Hematopoietic multipotent progenitor cell treated with erythropoietin and hydrocortisone succinate and interleukin-3 and kit ligand, for 8 days (in vitro differentiated cells): ENCODE measurements at regions not wholly inside any gene's neighbourhood (a gene's known extent, or its start where the extent isn't known, plus 50 kb on each side); places are given as distances from the start of the nearest gene placed in this dataset.
A peak's percentile ranks its signal among the peaks of the same experiment; 100 is the strongest.
"Not testable (repeated sequence)": the region's sequence is repeated elsewhere in the genome, so short reads cannot be mapped to it uniquely, and the experiment has no call there.

Experiments used
- DNase-seq: peaks from one replicate; pipeline ENCODE4 v3.0.0-alpha.2; 2015

- DNase-seq, result no peak
Measured at GRCh38 chr3:75325716-75326115, 338.4 kb upstream of the FRG2C start.

- no peak for DNase-seq
Measured at GRCh38 chr3:75327453-75327852, 336.7 kb upstream of the FRG2C start.

- DNase-seq, result no peak
Measured at GRCh38 chr3:75329476-75330097, 334.5 kb upstream of the FRG2C start.

DNA sequence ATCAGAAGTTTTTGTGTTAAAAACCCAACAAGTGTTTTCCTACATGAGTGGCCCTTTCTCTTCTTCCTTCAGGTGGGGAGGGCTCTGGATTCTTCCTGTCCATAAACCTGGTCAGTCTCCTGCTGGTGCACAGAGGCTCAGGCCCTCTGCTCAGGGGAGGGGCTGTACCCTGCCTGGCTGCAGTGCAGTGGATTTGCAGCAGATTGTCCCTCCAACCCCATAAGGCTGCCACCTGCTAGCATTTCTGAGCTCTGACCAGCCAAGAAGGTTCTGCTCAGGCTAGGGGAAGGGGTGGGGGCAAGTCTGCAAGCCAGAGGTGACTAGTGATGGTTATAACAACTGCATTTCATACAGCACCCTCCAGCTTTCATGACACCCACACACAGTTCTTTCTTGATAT, 333.7 kb upstream of the FRG2C start:
- not testable (repeated sequence) for DNase-seq

DNA sequence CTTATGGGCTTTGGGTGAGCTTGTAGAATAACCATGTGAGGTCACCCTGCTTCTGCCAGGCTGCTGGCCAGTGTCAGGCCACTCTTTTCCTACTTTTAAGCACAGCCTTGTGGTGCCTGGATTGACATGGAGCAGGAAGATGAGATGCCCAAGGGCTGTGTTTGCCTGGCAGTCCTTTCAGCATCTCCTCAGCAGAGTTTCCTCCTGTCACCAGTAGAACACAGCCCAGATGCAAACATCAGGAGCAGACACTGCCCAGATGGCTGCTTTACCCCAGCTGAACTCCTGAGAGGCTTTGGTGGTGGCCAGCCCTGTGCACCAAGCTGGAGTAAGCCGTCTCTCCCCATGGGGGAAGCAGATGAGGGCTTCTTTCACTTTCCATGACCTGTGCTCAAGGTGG, 332.0 kb upstream of the FRG2C start:
- DNase-seq, result not testable (repeated sequence)

- no peak for DNase-seq
Measured at GRCh38 chr3:75332794-75333193, 331.3 kb upstream of the FRG2C start.

DNA sequence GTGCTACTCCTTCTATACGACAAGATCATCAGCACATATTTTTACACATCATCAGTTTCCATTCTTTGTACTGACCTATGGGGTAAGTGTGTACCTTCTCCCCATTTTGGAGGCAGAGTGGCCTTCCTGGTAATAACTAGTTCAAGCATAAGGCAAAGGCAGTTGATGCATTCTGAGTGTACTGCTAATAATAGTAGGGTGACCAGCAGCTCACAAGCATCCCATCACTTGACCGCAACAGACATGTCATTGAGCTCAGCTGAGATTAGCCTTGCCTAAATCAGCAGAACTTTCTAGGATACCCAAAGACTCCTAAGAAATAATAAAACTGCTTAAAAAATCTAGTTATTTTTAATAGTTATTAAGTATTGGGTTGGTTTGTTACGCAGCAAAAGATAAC, 329.8 kb upstream of the FRG2C start:
- no peak for DNase-seq

- no peak for DNase-seq
Measured at GRCh38 chr3:75337226-75337900, 326.8 kb upstream of the FRG2C start.

DNA sequence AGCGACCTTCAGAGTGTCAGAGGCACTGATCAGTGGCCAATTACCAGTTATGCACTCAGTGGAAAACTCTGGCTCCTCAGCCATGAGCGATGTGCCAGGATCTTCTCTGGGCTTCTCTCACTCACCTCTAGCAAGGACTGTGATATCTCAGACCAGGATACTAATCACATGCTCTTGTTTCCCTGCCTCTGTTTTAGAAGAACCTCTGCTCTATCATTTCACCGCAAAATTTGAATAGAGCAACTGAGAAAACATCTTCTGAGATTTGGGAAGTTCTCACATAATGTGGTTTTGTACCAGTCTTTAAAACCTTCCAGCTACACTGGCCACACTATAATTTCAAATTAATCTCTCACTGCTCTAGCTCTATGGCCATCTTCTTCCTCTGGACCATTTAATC, 325.8 kb upstream of the FRG2C start:
- DNase-seq, result no peak

GRCh38 chr3:75341324-75342067, 322.6 kb upstream of the FRG2C start:
- peak; percentile 1 for DNase-seq

GRCh38 chr3:75342425-75342824, 321.7 kb upstream of the FRG2C start:
- no peak for DNase-seq

DNA sequence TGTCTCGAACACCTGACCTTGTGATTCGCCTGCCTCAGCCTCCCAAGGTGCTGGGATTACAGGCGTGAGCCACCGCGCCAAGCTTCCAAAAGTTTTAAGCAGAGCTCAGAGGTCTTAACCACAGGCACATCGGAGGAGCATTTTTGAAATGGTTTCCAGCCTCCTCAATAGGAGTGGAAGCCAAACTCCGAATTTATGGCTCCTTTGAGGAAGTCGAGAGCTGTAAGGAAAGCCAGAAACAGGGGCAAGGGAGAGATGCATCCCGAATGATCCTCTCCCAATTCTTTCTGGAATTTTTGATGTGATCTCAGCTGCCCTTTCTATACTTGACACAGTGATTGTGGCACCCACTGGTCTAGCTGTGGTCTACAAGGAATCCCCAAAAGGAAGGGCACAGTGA, 313.6 kb upstream of the FRG2C start:
- DNase-seq, result not testable (repeated sequence)

DNA sequence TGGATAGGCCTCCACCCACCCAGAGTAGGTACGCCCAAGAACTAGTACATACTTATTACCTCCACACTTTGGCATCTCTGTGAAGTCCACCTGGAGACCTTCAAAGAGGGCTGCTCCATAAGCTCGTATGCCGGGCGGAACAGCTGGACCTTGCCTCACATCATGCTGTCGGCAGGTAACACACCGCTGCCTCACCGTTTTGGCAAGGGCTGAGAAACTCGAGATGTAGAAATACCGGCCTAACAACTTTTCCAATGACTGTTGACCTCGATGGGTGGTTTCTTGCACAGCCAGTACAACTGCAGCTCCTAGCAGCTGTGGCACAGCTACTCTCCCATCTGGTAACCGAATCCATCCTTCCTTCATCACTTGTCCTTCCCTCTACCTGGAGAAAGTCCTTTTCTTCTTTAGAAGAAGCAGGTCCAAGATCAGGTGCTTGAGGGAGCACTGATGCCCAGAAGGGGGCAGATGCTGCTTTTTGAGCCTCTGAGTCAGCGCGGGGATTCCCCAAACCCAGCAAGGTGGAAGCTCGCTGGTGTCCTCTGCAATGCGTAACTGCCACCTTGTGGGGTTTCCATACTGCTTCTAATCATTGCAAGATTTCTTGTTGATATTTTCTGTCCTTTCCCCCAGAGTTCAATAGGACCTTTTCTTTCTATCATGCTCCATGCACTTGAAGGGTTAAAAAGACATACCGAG, 301.9 kb upstream of the FRG2C start:
- DNase-seq, result not testable (repeated sequence)

DNA sequence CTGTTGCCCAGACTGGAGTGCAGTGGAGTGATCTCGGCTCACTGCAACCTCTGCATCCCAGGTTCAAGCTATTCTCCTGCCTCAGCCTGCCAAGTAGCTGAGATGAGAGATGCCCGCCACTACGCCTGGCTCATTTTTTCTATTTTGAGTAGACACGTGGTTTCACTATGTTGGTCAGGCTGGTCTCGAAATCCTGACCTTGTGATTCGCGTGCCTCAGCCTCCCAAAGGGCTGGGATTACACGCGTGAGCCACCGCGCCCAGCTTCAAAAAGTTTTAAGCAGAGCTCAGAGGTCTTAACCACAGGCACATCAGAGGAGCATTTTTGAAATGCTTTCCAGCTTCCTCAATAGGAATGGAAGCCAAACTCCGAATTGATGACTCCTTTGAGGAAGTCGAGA, 291.2 kb upstream of the FRG2C start:
- not testable (repeated sequence) for DNase-seq

DNA sequence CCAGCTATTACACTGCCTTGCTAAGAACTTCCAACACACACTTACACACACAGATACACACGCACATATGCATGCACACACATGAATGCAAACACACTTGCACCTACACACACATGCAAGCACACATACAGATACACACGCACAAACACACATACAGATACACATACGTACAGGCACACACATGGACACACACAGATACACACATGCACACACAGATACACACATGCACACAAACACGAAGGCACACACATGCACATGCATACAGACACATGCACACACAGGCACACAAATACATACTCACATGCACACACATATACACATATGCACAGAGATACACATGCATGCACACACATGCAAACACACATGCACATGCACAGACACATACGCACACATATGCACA, 284.3 kb upstream of the FRG2C start:
- DNase-seq, result not testable (repeated sequence)

- DNase-seq, result no peak
Measured at GRCh38 chr3:75380276-75380771, 283.8 kb upstream of the FRG2C start.

DNA sequence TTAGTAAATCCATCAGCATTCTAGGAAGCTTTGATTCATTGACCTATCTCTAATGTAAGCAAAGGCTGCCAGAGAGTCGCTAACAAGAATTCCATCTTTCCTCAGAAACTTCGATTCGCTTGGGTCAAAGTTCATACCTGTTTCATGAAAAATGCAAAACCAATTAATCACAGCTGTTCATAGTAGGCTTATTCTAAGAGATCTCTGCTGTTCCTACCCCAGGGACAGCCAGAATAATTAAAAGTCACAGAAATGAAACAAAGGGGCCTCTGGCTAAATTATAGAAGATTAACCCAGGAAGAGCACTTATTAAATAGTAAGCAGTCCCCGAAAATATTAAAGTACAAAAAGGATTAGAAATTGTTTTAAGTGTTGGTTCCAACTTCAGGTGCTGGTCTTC, 280.1 kb upstream of the FRG2C start:
- DNase-seq, result not testable (repeated sequence)

GRCh38 chr3:75388486-75389124, 275.5 kb upstream of the FRG2C start:
- DNase-seq, result not testable (repeated sequence)

DNA sequence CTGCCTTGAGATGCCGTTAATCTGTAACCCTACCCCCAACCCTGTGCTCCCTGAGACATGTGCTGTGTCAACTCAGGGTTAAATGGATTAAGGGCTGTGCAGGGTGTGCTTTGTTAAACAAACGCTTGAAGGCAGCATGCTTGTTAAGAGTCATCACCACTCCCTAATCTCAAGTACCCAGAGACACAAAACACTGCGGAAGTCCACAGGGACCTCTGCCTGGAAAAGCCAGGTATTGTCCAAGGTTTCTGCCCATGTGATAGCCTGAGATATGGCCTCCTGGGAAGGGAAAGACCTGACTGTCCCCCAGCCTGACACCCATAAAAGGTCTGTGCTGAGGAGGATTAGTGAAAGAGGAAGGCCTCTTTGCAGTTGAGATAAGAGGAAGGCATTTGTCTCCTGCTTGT, 270.8 kb upstream of the FRG2C start:
- DNase-seq, result not testable (repeated sequence)

- not testable (repeated sequence) for DNase-seq
Measured at GRCh38 chr3:75394102-75394501, 270.0 kb upstream of the FRG2C start.

DNA sequence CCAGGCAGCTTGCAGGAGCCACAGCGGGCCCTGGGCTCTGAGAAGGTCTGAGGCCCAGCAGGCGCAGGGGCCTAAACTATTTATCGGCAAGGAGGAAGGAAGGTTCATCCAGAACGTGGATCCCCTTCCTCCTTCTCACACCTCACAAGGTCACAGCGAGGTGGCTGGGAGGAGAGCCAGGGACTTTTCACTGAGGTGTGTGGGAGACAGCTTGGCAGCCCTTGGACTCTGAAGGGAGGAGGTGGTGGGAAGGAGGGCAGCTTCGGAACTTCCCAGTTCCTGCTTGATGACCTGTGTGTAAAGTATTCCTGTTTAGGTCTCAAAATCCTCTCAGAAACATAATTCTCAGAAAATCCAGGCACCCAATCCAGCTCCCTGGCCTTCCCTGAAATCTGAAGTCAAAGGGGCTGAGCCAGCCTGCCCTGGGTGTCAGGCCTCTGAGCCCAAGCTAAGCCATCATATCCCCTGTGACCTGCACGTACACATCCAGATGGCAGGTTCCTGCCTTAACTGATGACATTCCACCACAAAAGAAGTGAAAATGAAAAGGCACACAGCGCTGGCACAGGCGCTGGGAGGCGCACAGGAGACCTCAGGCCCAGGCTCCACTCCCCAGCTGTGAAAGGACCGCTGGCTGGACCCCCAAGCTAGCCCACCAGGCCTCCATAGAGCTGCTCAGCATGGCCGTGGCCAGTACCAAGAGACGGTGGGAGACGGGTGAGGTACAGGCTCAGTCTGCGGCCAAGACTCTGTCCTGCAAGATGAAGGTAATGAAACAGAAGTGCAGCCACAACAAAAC, 269.4 kb upstream of the FRG2C start:
- DNase-seq, result not testable (repeated sequence)
